SK-N-SH (cell line): ENCODE measurements at regions not wholly inside any gene's neighbourhood (a gene's known extent, or its start where the extent isn't known, plus 50 kb on each side); places are given as distances from the start of the nearest gene placed in this dataset.

Experiments
- CHD2 ChIP-seq: fragments of 150-350 bp; IDR thresholded peaks from 2 replicates; pipeline ENCODE4 v1.6.1; 2018; ENCODE audit warnings: low read length; ENCODE audit not compliant: partially characterized antibody
- RXRA ChIP-seq: IDR thresholded peaks from 2 replicates; pipeline ENCODE4 v1.4.0; 2012; ENCODE audit warnings: low read depth, mild to moderate bottlenecking, borderline replicate concordance

GRCh38 chr12:125205386-125205785, 140.2 kb downstream of the AACS start:
- TF ChIP-seq RXRA (no peak), CHD2 (no peak)
